ENCODE measurements at regions not wholly inside any gene's neighbourhood (a gene's known extent, or its start where the extent isn't known, plus 50 kb on each side); places are given as distances from the start of the nearest gene placed in this dataset.

GRCh38 chr20:56989516-56989915 lies 276.9 kb downstream of the BMP7 start:
- no peaks in the 10 kb centered on the region for H3K27me3 ChIP-seq
- no peak for TF ChIP-seq POLR2AphosphoS5 (IDR thresholded peaks at IDR 0.05)
- TF ChIP-seq CTCF (IDR thresholded peaks at IDR 0.05) = no peak
- no peak for TF ChIP-seq EP300 (IDR thresholded peaks at IDR 0.05; ENCODE audit: low read depth)
- no peak for TF ChIP-seq POLR2A (IDR thresholded peaks at IDR 0.05)
- H3K9me3 ChIP-seq = peaks cover 5 to 14% of the 10 kb centered on the region in 2 donors
- intact Hi-C loops (cut with DNase I; ENCODE audit: low total_unique reads) (no loop called here), in situ Hi-C loops (cut with MboI; ENCODE audit: low pct_ligation_motif_present in 1 of 4, low pct_unique_long_range_greater_than_20kb in 1 of 4, low sequenced_read_pairs in 3 of 4) (no loop called here)
- no peaks in the 10 kb centered on the region for H3K4me1 ChIP-seq
- 70 to 83% methylated on average over 1 to 3 of the region's 3 CpGs for WGBS, 2 donors (ENCODE audit: low coverage in 1 of 2)
- no peaks in the 10 kb centered on the region for H3K36me3 ChIP-seq
- no peak for DNase-seq
- no peak overlapping the region for H3K4me3 ChIP-seq
- H3K27ac ChIP-seq = no peak overlapping the region

GRCh38 chr20:56993020-56993559 lies 273.4 kb downstream of the BMP7 start:
- Histone ChIP-seq H3K9me3 (peaks cover 0 to 2% of the 10 kb centered on the region in 2 donors), H3K36me3 (no peaks in the 10 kb centered on the region), H3K27ac (no peak overlapping the region), H3K4me1 (no peaks in the 10 kb centered on the region), H3K4me3 (no peak overlapping the region), H3K27me3 (no peaks in the 10 kb centered on the region)
- 90% methylated on average over 3 of the region's 3 CpGs; no CpG with 5 or more reads in 1 of the 2 donors for WGBS, 2 donors (ENCODE audit: low coverage in 1 of 2)
- no peak for TF ChIP-seq EP300 (IDR thresholded peaks at IDR 0.05; ENCODE audit: low read depth)
- TF ChIP-seq POLR2A (IDR thresholded peaks at IDR 0.05) = no peak
- no peak for TF ChIP-seq CTCF (IDR thresholded peaks at IDR 0.05)
- TF ChIP-seq POLR2AphosphoS5 (IDR thresholded peaks at IDR 0.05) = no peak
- no peak for DNase-seq
- intact Hi-C loops (cut with DNase I; ENCODE audit: low total_unique reads) = no loop called here
- in situ Hi-C loops (cut with MboI; ENCODE audit: low pct_ligation_motif_present in 1 of 4, low pct_unique_long_range_greater_than_20kb in 1 of 4, low sequenced_read_pairs in 3 of 4) = no loop called here

GRCh38 chr20:56994006-56994405 lies 272.4 kb downstream of the BMP7 start:
- 61% methylated on average over 8 of the region's 8 CpGs; no CpG with 5 or more reads in 1 of the 2 donors for WGBS, 2 donors (ENCODE audit: low coverage in 1 of 2)
- no peak overlapping the region for H3K27ac ChIP-seq
- H3K9me3 ChIP-seq = peaks cover 0 to 8% of the 10 kb centered on the region in 2 donors
- no peak overlapping the region for H3K4me3 ChIP-seq
- DNase-seq = no peak
- no peak for TF ChIP-seq POLR2AphosphoS5 (IDR thresholded peaks at IDR 0.05)
- no peak for TF ChIP-seq EP300 (IDR thresholded peaks at IDR 0.05; ENCODE audit: low read depth)
- no peak for TF ChIP-seq POLR2A (IDR thresholded peaks at IDR 0.05)
- no peak for TF ChIP-seq CTCF (IDR thresholded peaks at IDR 0.05)
- H3K36me3 ChIP-seq = no peaks in the 10 kb centered on the region
- intact Hi-C loops (cut with DNase I; ENCODE audit: low total_unique reads) = no loop called here
- H3K4me1 ChIP-seq = no peaks in the 10 kb centered on the region
- in situ Hi-C loops (cut with MboI; ENCODE audit: low pct_ligation_motif_present in 1 of 4, low pct_unique_long_range_greater_than_20kb in 1 of 4, low sequenced_read_pairs in 3 of 4) = no loop called here
- H3K27me3 ChIP-seq = no peaks in the 10 kb centered on the region

- intact Hi-C loops (cut with DNase I; ENCODE audit: low total_unique reads) = no loop called here
- no peaks in the 10 kb centered on the region for H3K4me1 ChIP-seq
- in situ Hi-C loops (cut with MboI; ENCODE audit: low pct_ligation_motif_present in 1 of 4, low pct_unique_long_range_greater_than_20kb in 1 of 4, low sequenced_read_pairs in 3 of 4) = no loop called here
These were observed 271.3 kb downstream of the BMP7 start for GRCh38 chr20:56995149-56995548.

More at GRCh38 chr20:56995149-56995548, 271.3 kb downstream of the BMP7 start:
- no peak for DNase-seq
- Histone ChIP-seq H3K36me3 (no peaks in the 10 kb centered on the region), H3K4me3 (no peak overlapping the region), H3K9me3 (peaks cover 0 to 11% of the 10 kb centered on the region in 2 donors), H3K27me3 (no peaks in the 10 kb centered on the region), H3K27ac (no peak overlapping the region)
- 79% methylated on average over 9 of the region's 9 CpGs; no CpG with 5 or more reads in 1 of the 2 donors for WGBS, 2 donors (ENCODE audit: low coverage in 1 of 2)
- TF ChIP-seq EP300 (IDR thresholded peaks at IDR 0.05; ENCODE audit: low read depth) = no peak
- TF ChIP-seq CTCF (IDR thresholded peaks at IDR 0.05) = no peak
- TF ChIP-seq POLR2A (IDR thresholded peaks at IDR 0.05) = no peak
- TF ChIP-seq POLR2AphosphoS5 (IDR thresholded peaks at IDR 0.05) = no peak
